ENCODE measurements at regions not wholly inside any gene's neighbourhood (a gene's known extent, or its start where the extent isn't known, plus 50 kb on each side); places are given as distances from the start of the nearest gene placed in this dataset.
"Not testable (repeated sequence)": the region's sequence is repeated elsewhere in the genome, so short reads cannot be mapped to it uniquely, and the experiment has no call there.

DNA sequence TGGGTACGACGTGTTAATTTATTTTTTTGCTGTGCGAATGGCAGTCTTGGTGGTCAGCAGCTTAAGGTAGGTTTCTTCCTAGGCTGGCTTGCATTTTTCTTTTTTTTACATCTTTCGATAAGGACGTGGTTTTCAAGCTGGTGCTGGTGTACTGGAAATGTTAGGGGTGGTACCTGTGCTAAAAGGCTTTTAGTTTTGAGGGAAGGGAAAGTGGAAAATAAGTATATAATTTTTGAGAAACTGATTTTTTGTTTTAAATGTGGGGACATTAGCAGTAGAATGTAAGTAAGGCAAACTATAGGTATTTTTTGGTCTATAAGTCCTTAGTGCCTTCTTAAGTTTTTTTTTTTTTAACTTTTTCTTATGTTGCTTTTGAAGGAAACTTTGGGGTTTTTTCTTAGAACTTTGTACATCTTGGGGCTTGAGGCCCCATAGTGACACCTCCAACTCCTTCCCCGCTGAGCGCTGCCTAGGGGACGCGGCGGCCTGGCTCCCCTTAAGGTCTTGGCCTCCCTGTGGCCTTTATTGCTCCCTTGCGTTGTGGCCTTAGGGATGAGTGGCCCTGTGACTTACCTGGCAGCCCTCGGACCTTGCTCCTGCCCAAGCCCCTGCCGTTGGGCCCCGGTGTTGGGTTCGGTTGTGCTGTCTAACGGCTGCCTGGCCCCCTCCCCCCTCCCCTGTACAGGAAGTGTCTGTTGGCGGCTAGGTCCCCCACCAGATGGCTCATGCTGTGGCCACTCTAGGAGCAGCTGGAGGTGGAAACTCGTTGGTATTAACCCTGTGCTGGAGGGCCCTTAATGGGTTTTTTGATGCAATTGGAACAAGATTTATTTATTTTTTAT, 88.0 kb upstream of the RPRML start:
- DNase-seq (ENCODE audit: low read depth): peak; percentile 60

DNA sequence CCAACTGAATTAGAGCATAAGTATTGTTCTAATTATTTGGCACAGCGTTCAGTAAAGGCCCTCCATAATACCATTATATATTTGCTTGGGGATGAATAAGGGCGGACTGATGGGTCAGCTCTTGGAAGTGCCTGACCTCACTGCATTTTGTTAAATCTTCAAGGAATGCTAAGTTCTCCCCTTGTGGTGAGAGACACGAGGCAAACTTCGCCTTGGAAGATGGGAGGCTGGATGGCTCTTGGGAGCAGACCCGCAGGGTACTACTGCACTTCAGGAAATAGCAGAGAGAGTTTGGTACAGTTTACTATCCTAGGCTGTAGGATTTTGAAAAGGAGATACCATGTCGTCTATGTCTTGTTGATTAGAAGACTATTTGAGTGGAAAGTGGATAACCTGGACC, 87.0 kb upstream of the RPRML start:
- DNase-seq (ENCODE audit: low read depth): no peak

DNA sequence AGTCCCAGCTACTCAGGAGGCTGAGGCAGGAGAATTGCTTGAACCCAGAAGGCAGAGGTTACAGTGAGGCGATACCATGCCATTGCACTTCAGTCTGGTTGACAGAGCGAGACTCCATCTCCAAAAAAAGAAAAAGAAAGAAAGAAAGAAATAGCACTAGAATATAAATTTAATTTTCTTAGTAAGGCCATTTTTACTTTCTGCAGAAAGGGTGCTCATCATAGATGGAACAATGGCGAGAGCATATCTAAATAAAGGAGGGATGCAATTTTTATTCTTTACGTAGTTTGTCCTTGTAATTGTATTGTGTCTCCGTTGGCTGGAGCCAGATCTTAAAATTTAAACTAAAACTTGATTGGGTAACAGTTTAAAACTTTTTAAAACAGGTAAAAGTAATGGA, 85.6 kb upstream of the RPRML start:
- no peak for DNase-seq (ENCODE audit: low read depth)

DNA sequence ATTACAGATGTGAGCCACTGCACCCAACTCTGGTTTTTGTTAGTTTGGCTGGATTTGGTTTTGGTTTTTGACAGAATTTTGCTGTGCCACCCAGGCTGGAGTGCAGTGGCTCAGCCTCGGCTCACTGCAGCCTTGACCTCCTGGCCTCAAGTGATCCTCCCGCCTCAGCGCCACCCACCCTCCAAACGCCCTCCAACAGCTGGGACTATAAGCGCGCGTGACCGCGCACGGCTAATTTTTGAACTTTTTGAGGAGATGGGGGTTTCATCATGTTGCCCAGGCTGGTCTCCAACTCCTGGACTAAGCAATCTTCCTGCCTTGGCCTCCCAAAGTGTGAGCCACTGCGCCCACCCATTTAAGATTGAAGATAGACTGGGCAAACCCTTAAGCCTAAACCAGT, 84.4 kb upstream of the RPRML start:
- no peak for DNase-seq (ENCODE audit: low read depth)

DNA sequence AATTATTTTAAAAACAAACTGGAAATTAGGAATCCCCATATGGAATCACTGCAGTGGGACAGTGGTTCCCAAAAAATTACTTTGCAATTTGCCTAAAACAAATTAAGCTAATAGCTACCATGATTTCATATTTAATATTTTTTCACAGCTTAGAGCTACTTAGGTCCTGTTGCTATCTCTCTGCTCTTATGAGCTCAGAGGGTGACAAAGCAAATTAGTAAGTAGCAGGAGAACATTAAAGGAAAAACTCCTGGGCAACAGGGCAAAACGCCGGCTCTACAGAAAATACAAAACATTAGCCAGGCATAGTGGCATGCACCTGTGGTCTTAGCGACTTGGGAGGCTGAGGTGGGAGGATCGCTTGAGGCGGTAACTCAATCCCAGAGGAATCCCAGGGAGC, 83.8 kb upstream of the RPRML start:
- DNase-seq (ENCODE audit: low read depth): not testable (repeated sequence)

DNA sequence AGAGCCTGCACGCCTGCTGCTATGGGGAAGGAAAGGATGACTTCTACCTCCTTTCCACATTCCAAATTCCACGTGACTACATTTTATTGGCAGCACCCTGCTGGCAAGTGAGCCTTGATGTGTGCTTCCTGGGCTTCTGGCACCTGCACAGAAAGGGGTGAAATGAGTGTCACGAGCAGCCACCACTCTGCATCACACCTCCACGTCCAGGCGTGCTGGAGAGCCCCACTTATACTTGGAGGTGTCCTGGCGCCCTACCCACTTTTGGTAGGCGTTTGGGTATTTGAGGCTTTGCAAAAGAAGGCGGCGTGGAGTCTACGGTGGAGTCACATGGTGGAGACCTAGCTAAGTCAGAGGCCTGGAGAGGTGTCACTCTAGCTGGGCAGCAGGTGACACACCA, 81.0 kb upstream of the RPRML start:
- DNase-seq (ENCODE audit: low read depth): not testable (repeated sequence)

DNA sequence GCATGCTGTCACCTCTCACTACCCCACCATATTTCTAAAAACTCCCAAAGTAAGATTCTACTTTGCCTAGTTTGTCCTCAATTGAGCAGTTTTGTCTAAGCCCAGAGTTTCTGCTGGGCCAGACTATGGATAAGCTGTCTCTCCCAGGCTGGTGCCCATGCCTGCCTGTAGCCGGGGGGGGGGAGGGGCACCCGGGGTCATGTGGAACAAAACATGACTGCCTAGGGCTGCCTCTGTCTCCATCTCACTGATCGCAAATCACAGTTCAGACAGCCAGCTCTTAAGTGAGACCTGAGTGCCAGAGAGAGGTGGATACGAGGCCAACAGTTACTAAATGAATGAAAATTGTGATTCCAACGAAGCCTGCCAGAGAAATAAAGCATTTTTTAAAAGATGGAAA, 78.8 kb upstream of the RPRML start:
- DNase-seq (ENCODE audit: low read depth): no peak

DNA sequence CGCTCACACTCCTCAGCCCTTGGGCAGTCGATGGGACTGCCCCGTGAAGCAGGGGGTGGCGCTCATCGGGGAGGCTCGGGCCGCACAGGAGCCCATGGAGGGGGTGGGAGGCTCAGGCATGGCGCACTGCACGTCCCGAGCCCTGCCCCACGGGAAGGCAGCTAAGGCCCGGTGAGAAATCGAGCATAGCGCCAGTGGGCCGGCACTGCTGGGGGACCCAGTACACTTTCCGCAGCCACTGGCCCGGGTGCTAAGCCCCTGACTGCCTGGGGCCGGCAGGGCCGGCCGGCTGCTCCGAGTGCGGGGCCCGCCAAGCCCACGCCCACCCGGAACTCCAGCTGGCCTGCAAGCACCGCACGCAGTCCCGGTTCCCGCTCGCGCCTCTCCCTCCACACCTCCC, 78.2 kb upstream of the RPRML start:
- DNase-seq (ENCODE audit: low read depth): not testable (repeated sequence)

DNA sequence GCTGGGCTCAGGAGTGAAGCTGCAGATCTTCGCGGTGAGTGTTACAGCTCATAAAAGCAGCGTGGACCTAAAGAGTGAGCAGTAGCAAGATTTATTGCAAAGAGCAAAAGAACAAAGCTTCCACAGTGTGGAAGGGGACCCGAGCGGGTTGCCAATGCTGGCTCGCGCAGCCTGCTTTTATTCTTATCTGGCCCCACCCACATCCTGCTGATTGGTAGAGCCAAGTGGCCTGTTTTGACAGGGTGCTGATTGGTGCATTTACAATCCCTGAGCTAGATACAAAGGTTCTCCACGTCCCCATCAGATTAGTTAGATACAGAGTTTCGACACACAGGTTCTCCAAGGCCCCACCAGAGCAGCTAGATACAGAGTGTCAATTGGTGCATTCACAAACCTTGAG, 77.6 kb upstream of the RPRML start:
- DNase-seq (ENCODE audit: low read depth): not testable (repeated sequence)

Data from activated T-helper 1 cell treated with Interleukin-2 at 50 U/mL for 16 hours (primary cell).